AG04450 (cell line): ENCODE measurements at regions not wholly inside any gene's neighbourhood (a gene's known extent, or its start where the extent isn't known, plus 50 kb on each side); places are given as distances from the start of the nearest gene placed in this dataset.

Experiments used
- CTCF ChIA-PET: fragments of 300-600, 350-600 bp; formaldehyde crosslinking; extraction: SDS; loops from one replicate; lab custom pipeline; 2022; ENCODE audit warnings: antibody characterized with exemption, inconsistent platforms; lab: Charles Lee
- POLR2A ChIA-PET: fragments of 350-600 bp; formaldehyde crosslinking; extraction: SDS; loops from one replicate; lab custom pipeline; 2021; ENCODE audit warnings: antibody characterized with exemption, inconsistent platforms; lab: Yijun Ruan, JAX
- DNase-seq: peaks from one replicate; pipeline ENCODE4 v3.0.0-alpha.2; 2011; ENCODE audit warnings: low read depth, low spot score
- H3K27ac ChIP-seq: one replicate; pipeline ENCODE4 v1.5.1; 2012; ENCODE audit warnings: low read depth, low read length, control low read depth
- H3K27me3 ChIP-seq: one replicate; pipeline ENCODE4 v1.6.0; 2012; ENCODE audit warnings: low read length; ENCODE audit not compliant: control insufficient read depth, insufficient read depth
- H3K4me3 ChIP-seq: 2 replicates; pipeline ENCODE4 v1.5.1; 2011; ENCODE audit warnings: mild to moderate bottlenecking, low read depth, low read length, control low read depth
- H3K9me3 ChIP-seq: 2 replicates; pipeline ENCODE4 v1.5.1; 2012; ENCODE audit warnings: low read length; ENCODE audit not compliant: control insufficient read depth, insufficient read depth
- CTCF ChIP-seq: IDR thresholded peaks from 2 replicates; pipeline ENCODE4 v1.5.1; 2011; ENCODE audit warnings: low read depth, low read length, control low read depth, inconsistent platforms

- no peak overlapping the region for H3K4me3 ChIP-seq
- no peak overlapping the region for H3K27ac ChIP-seq
- no peaks in the 10 kb centered on the region for H3K27me3 ChIP-seq
- DNase-seq: no peak
- no peaks in the 10 kb centered on the region for H3K9me3 ChIP-seq
- ChIA-PET POLR2A (no interaction called here), CTCF (interaction anchor here (0.9 kb wide), 1 partner anchor 300 kb away, joined by 3 read pairs; no protein-coding TSS in a partner anchor)
- TF ChIP-seq CTCF: no peak
Measured at GRCh38 chr11:26859416-26859815, 134.5 kb upstream of the FIBIN start.

GRCh38 chr11:26860091-26860780 lies 133.7 kb upstream of the FIBIN start:
- no peak for TF ChIP-seq CTCF
- no peak overlapping the region for H3K27ac ChIP-seq
- ChIA-PET CTCF (interaction anchor here (0.9 kb wide), 1 partner anchor 299 kb away, joined by 3 read pairs; no protein-coding TSS in a partner anchor), POLR2A (no interaction called here)
- H3K4me3 ChIP-seq: no peak overlapping the region
- no peak for DNase-seq
- no peaks in the 10 kb centered on the region for H3K9me3 ChIP-seq
- H3K27me3 ChIP-seq: no peaks in the 10 kb centered on the region

DNA sequence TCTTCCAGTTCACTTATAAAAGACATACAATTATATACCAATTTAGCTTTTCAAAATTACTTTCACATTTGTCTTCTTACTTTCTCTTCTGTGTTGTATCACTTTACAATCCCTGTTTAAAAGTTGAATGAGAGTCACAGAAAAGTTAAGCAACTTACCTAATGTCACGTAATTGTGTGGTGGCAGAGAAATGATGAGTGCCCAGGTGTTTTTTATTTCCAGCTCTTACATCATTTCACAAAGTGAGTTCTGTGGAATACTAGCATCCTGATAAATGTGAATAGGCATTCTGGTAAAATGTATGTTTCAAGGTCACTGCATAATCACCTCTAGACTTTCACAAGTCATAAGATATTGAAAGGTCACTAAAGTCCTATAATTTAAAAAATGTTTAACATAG lies 133.0 kb upstream of the FIBIN start:
- TF ChIP-seq CTCF: no peak
- ChIA-PET POLR2A (no interaction called here), CTCF (no interaction called here)
- DNase-seq: no peak
- Histone ChIP-seq H3K4me3 (no peak overlapping the region), H3K9me3 (no peaks in the 10 kb centered on the region), H3K27ac (no peak overlapping the region), H3K27me3 (no peaks in the 10 kb centered on the region)

DNA sequence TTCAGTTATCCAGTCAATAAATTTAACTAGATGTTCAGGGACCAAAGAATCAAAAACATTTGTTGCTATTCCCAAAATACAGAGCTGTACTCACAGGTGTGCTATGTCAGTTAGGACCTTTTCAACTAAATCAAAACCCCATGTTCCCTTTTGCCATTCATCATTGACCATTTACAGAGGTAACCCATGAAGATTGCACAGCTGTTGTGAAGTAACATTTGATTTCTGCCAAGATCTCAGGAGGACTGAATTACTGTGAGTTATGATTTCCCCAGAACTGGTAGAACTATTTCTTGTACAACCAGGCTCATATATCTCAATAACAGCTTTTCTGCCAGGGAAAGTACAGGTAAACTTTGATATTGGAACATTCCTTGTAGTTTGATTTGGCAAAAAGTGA lies 131.1 kb upstream of the FIBIN start:
- ChIA-PET POLR2A (no interaction called here), CTCF (no interaction called here)
- H3K4me3 ChIP-seq: no peak overlapping the region
- H3K27me3 ChIP-seq: no peaks in the 10 kb centered on the region
- DNase-seq: no peak
- no peaks in the 10 kb centered on the region for H3K9me3 ChIP-seq
- TF ChIP-seq CTCF: no peak
- no peak overlapping the region for H3K27ac ChIP-seq

DNA sequence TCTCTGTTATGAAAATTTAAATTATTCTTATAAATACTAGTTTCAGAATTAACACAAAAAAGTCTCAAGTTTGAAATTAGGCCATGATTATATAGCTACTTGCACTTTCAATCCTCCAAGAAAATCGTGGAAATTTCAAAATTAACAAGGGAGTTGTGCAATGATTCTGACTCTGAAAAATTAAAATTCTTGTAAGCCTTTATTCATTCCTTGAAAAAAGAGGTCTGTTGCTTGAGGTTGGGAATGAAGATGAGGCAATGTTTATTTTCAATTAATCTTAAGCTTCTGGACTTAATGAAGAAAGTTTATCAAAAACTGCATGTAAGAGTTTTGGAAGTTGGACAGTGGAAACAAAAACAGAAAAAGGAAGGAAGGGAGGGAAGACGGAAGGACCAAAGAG lies 128.2 kb upstream of the FIBIN start:
- Histone ChIP-seq H3K9me3 (no peaks in the 10 kb centered on the region), H3K27me3 (no peaks in the 10 kb centered on the region), H3K27ac (no peak overlapping the region), H3K4me3 (no peak overlapping the region)
- ChIA-PET CTCF (interaction anchor here (0.6 kb wide), 1 partner anchor 488 kb away, joined by 4 read pairs; no protein-coding TSS in a partner anchor), POLR2A (no interaction called here)
- no peak for DNase-seq
- no peak for TF ChIP-seq CTCF
